ENCODE measurements at regions not wholly inside any gene's neighbourhood (a gene's known extent, or its start where the extent isn't known, plus 50 kb on each side); places are given as distances from the start of the nearest gene placed in this dataset.

GRCh38 chr5:159507055-159507454 is 176.8 kb upstream of the IL12B start:
- no peak for TF ChIP-seq CTCF (IDR thresholded peaks at IDR 0.05; ENCODE audit: control insufficient read depth, insufficient read depth, low read depth, low read length, missing control alignments)
- no peak overlapping the region for H3K4me3 ChIP-seq (ENCODE audit: control insufficient read depth, low read depth, low read length)
- DNase-seq (ENCODE audit: low read depth), result no peak

GRCh38 chr5:159507661-159508060 is 177.4 kb upstream of the IL12B start:
- DNase-seq (ENCODE audit: low read depth), result no peak
- no peak for TF ChIP-seq CTCF (IDR thresholded peaks at IDR 0.05; ENCODE audit: control insufficient read depth, insufficient read depth, low read depth, low read length, missing control alignments)
- H3K4me3 ChIP-seq (ENCODE audit: control insufficient read depth, low read depth, low read length), result no peak overlapping the region

GRCh38 chr5:159508344-159508743 is 178.1 kb upstream of the IL12B start:
- no peak for TF ChIP-seq CTCF (IDR thresholded peaks at IDR 0.05; ENCODE audit: control insufficient read depth, insufficient read depth, low read depth, low read length, missing control alignments)
- no peak overlapping the region for H3K4me3 ChIP-seq (ENCODE audit: control insufficient read depth, low read depth, low read length)
- DNase-seq (ENCODE audit: low read depth), result no peak

- no peak overlapping the region for H3K4me3 ChIP-seq (ENCODE audit: control insufficient read depth, low read depth, low read length)
- TF ChIP-seq CTCF (IDR thresholded peaks at IDR 0.05; ENCODE audit: control insufficient read depth, insufficient read depth, low read depth, low read length, missing control alignments), result no peak
- DNase-seq (ENCODE audit: low read depth), result no peak
Observed at GRCh38 chr5:159509002-159509660, 178.8 kb upstream of the IL12B start.

- DNase-seq (ENCODE audit: low read depth), result peak; percentile 58
- TF ChIP-seq CTCF (IDR thresholded peaks at IDR 0.05; ENCODE audit: control insufficient read depth, insufficient read depth, low read depth, low read length, missing control alignments), result no peak
- H3K4me3 ChIP-seq (ENCODE audit: control insufficient read depth, low read depth, low read length), result no peak overlapping the region
Observed at GRCh38 chr5:159510282-159510681, 180.0 kb upstream of the IL12B start.

- DNase-seq (ENCODE audit: low read depth), result no peak
Observed at GRCh38 chr5:159511570-159511969, 181.3 kb upstream of the IL12B start.

More at GRCh38 chr5:159511570-159511969, 181.3 kb upstream of the IL12B start:
- TF ChIP-seq CTCF (IDR thresholded peaks at IDR 0.05; ENCODE audit: control insufficient read depth, insufficient read depth, low read depth, low read length, missing control alignments), result no peak
- H3K4me3 ChIP-seq (ENCODE audit: control insufficient read depth, low read depth, low read length), result no peak overlapping the region
